Suppressor macrophage (primary cell): ENCODE measurements at regions not wholly inside any gene's neighbourhood (a gene's known extent, or its start where the extent isn't known, plus 50 kb on each side); places are given as distances from the start of the nearest gene placed in this dataset.
"Not testable (repeated sequence)": the region's sequence is repeated elsewhere in the genome, so short reads cannot be mapped to it uniquely, and the experiment has no call there.

ENCODE experiments used
- DNase-seq, 4 experiments: peaks; one replicate each; pipeline ENCODE4 v3.0.0-alpha.2; 2020 to 2022

DNA sequence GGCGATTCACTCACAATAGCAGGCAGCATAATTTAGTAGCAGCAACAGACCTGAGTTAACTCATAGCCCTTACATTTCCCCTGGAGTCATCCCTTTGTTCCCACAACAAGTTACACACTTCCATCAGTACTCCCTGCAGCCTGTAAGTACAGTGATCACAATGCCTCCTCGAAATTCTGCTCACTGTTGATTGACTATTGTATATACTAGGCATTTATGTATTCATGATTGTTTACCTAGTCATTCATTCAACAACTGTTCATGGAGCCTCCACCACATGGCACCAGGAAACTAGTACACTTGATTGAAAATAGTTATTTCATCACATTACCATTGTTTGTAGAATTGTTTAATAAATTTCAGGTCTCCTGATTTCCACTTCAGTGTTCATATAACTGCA, 71.4 kb upstream of the P3H2 start:
- no peak for DNase-seq

GRCh38 chr3:190188197-190188596, 67.5 kb upstream of the P3H2 start:
- DNase-seq, result no peak

DNA sequence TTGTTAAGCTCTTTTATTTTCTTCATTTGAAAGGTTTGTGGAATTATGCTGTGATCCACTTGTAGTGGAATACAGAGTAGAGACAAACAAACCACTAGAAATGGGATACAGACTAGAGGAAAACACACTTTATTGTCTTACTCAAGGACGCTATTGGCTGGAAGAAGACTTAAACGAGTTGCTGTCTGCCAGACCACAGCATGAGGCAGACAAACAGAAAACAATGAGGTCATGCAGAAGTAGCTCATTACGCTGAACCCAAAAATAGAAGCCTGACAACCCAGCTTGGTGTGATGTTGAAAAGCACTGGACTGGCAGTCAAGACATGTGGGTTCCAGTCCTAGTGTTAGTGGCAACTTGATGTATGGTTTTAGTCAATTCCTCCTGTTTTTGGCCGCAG, 62.4 kb upstream of the P3H2 start:
- peak in 3 of 4 experiments; percentile 8 to 28 (median 25) for DNase-seq

DNA sequence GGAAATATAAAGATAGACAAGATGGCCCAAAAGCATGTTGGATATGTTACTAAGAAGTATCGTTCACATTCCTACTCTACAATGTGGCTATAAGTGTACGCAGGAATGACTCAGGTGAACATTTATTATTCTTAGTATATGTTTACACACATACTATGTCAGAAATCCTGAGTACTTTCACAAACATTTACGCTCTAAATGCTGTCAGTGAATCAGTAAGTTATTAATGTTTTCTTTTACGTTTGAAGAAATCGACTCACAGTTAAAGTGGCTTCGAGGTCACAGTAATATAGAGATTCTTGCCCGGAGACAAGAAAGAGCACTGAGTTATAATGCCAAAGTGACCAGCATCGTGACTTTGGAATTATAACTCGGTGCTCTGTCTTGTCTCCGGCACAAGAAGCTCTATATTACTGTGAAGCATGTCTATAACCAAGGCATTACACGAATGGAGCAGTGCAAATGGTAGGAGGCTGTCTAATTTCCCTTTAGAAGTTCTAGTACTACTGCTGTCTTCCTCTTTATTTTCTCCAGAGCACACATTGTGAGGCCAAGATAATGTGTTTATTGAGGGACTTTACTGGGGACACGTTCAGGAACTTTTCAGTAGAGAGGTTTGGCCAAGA, 61.8 kb upstream of the P3H2 start:
- DNase-seq, result no peak

GRCh38 chr3:190180268-190180667, 59.6 kb upstream of the P3H2 start:
- peak in 1 of 4 experiments; percentile 22 for DNase-seq

DNA sequence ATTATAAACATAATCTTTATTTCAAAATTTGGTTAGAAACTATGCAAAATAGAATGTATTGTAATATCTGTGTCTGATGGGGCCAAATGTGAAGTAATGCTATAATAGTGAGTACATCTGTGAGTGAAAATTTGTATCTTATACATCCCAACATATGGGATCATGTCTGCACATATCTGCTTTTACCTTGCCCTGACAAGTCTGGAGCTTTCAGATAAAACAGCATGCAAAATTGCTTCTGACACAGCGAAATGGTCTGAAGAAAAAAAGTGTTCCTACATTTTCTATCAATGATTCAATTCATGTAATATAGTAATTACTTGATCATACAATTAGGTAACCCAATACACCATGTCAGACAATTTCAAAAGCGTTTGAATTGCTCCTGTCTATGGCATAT, 58.1 kb upstream of the P3H2 start:
- no peak for DNase-seq

DNA sequence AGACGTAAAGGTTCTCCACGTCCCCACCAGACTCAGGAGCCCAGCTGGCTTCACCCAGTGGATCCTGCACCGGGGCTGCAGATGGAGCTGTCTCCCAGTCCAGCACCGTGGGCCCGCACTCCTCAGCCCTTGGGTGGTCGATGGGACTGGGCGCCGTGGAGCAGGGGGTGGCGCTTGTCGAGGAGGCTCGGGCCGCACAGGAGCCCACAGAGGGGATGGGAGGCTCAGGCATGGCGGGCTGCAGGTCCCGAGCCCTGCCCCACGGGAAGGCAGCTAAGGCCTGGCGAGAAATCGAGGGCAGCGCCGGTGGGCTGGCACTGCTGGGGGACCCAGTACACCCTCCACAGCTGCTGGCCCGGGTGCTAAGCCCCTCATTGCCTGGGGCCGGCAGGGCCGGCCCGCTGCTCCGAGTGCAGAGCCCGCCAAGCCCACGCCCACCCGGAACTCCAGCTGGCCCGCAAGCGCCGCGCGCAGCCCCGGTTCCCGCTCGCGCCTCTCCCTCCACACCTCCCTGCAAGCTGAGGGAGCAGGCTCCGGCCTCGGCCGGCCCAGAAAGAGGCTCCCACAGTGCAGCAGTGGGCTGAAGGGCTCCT, 56.3 kb upstream of the P3H2 start:
- not testable (repeated sequence) for DNase-seq

GRCh38 chr3:190176106-190176505, 55.4 kb upstream of the P3H2 start:
- DNase-seq, result not testable (repeated sequence)

DNA sequence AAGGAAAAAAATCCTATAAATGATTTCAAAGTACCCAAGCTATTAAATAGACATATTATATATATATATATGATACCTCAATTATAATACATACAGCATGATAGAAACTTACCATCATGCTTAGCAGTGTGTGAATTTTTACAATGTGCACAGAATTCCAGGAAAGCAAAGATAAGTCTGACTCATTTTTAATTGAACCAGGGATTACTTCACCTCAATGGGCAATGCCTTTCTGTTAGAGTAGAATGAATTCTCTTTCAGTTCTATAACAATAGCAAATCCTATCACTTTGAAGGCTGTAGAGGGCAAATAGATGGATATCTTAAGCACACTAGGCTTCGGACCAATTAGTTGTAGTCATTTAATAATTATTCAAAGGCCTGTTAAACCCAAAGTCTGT, 54.8 kb upstream of the P3H2 start:
- no peak for DNase-seq

GRCh38 chr3:190174471-190174870, 53.8 kb upstream of the P3H2 start:
- no peak for DNase-seq

- no peak for DNase-seq
Observed at GRCh38 chr3:190173426-190173825, 52.7 kb upstream of the P3H2 start.

DNA sequence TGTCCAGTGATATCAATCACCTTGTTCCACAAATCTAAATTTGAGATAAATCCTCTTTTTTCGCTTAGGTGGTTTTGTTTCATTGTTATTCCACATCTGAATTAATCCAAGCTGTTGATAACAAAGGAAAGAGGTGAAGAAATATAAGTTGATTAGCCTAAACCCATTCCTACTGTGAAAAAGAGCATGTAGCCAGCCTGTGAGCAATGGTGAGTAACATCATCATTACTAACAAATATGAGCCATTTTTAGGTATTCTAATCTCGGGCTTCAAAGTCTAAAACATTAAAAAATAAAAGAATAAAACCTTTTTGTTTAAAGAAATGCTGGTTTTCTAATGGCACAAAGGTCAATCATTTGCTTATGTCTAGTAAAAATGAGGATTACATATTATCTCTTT, 52.1 kb upstream of the P3H2 start:
- DNase-seq, result no peak
